ENCODE measurements at regions not wholly inside any gene's neighbourhood (a gene's known extent, or its start where the extent isn't known, plus 50 kb on each side); places are given as distances from the start of the nearest gene placed in this dataset.
"Not testable (repeated sequence)": the region's sequence is repeated elsewhere in the genome, so short reads cannot be mapped to it uniquely, and the experiment has no call there.

GRCh38 chr2:87677421-87677923 lies 70.4 kb upstream of the PLGLB2 start:
- DNase-seq (ENCODE audit: low spot score), result not testable (repeated sequence)

GRCh38 chr2:87678742-87679173 lies 69.1 kb upstream of the PLGLB2 start:
- DNase-seq (ENCODE audit: low spot score), result not testable (repeated sequence)

- DNase-seq (ENCODE audit: low spot score), result not testable (repeated sequence)
Observed at GRCh38 chr2:87679950-87680349, 67.9 kb upstream of the PLGLB2 start.

DNA sequence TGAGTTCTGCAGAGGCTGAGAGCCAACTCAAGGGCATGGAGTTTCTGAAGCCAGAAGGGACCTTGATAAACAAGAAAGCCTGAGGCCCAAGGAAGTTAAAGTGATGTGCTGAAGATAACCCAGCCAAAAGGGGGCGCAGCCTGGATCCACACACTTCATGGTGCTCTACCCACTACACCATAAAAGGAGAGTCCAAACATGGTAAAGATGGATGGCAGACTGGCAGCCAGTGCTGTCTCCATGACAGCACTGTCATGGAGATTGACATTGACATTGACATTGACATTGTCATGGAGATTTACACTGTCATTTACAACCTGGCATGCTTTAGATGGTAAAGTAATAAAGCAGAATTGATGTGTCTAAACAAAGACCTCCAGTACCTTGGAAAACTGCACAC lies 67.2 kb upstream of the PLGLB2 start:
- not testable (repeated sequence) for DNase-seq (ENCODE audit: low spot score)

DNA sequence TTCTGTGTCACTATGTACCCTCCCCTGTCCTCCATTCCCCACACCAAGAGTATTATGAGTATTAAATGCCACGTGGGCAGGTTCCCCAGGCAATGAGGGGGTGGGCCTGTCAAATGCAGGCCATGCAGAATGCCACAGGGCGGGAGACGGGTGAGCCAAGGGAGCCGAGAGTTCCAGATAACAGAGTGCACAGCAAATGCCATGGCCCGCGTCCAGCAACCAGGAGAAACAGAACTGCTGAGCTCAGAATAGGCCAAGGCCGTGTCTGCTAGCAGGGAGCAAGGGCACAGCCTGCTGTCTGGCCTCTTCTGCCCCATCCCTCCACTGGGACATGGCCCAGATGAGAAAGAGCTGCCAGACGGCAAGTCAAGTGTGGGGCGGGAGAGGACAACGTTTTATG lies 64.4 kb upstream of the PLGLB2 start:
- not testable (repeated sequence) for DNase-seq (ENCODE audit: low spot score)

DNA sequence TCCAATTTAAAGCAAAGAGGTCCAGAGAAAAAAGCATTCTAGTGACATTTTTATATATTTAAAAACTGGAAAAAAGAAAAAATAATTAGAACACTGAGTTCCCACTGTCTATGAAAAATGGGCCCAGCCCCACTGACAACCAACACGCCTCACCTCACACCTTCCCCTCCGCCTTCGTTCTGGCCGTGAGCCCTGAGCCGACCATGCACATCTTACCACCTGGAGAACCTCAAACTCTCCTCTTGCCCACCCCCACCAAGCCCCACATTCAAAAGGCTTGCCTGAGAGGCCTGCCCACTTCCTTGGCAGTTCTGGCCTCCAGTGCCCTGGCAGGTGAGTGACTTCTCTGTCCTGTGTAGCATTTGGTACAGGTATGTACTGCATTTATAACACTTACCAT lies 63.9 kb upstream of the PLGLB2 start:
- not testable (repeated sequence) for DNase-seq (ENCODE audit: low spot score)

DNA sequence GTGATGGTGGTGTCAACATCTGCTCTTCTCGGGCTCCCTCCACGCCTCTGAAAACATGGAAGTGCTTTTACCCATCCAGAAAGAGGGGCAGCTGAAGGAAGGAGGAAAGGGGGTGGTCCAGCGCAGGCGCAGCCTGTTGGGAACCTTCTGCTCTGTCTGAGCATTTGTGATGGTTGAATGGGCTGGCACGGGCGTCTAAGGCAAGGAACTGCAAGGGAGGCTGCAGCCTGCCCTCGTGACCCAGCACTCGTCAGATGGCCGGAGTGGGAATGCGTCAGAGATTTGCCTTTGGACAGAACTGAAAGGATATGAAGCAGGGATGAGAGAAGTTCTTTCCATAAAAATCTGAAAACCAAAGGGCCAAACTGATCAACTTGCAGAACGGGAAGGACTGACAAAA lies 62.3 kb upstream of the PLGLB2 start:
- not testable (repeated sequence) for DNase-seq (ENCODE audit: low spot score)

GRCh38 chr2:87686873-87687549 lies 60.9 kb upstream of the PLGLB2 start:
- DNase-seq (ENCODE audit: low spot score), result not testable (repeated sequence)

DNA sequence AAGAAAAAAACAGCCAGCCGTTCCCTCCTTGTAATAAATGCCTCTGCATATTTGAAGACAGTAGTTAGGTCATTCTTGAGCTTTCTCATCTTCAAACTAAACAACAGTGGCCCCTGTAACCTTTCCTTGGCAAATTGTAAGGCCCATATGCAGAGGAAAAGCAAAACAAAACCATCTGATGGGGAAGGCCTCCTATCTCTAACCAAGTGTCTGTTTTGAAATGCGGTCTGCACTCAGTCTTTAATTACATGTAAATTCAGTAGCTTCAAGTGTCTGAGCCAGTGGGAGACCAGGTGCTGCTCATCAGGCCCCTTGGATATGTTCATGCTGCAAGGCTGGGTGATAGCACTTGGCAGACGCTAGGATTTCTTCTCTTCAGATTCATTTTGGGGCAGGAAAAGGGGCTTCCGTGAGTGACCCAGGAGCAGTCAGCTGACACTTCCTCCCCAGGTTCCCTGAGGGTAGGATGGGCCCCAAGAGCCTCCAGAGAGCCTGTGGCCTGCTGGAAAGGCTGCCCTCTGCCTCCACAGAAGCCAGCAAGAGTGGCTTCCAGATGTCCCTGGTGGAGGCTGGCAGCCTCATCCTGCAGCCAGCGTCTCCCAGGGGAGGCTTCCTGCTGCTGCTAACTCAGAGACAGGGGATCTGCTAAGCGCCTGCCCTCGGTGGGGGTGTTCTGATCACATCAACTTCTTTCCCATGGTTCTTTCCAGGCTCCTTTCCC lies 60.2 kb upstream of the PLGLB2 start:
- DNase-seq (ENCODE audit: low spot score), result not testable (repeated sequence)

DNA sequence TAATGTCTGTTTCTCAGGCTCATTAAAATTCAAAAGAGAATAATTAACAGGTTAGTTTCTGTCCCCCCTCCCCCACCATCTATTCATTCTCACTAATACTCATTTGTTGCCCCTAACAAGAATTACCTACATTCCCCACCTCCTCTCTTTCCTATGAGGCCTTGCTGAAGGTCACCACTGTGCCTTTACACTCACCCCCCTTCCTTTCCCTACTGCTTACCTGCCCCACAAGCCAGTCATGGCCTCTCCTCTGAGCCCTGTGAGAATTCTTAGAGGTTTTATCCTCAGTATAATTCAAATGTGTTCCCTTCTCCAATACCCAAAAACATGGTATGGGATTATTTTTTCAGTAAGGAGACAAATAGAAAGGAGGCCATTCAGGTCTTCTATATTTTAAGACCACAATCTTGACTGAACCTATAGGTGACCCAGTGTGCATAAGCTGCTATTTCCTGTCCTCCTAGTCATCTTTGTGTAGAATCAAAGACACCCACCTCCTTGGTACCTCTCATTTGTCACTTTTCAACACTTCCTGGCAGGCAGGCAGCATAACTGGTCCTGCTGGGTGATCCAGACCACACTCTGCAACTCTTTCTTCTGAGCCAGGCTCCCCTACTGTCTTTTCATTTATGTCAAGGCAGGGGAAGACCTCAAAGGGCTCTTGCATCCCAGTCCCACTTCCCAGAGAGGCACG lies 55.8 kb upstream of the PLGLB2 start:
- not testable (repeated sequence) for DNase-seq (ENCODE audit: low spot score)

DNA sequence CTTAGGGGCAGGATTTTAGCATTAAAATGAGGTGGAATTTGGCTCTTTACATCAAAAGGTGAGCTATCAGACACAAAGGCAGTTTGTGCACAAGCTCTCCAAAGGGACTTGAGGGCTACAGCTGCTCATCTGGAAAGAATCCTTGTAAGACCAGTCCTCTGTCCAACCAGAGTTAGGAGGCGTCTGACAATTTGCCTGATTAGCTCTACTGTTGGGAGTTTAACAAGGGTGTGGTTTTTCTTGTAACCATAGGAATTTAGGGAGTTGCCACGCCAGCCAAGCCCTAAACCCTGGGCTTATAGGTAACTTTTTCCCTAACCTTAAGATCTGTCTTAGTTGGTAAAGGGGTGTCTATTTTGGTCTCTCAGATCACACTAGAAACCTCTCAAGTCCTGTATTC lies 55.0 kb upstream of the PLGLB2 start:
- DNase-seq (ENCODE audit: low spot score), result peak; percentile 53

DNA sequence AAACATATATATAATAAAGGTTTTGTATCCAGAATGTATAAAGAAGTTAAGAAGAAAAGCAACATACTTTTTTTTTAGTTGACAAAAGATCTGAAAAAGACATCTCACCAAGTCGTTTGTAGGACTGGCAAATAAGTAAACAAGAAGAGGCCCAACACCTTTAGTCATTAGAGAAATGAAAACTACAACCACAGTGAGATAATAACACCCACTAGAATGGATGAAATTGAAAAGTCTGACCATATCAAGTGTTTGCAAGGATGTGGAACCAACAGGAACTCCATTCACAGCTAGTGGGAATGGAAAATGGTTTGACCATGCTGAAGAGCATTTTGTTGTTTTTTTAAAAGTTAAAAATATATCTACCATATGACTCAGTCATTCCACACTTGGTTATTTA lies 54.0 kb upstream of the PLGLB2 start:
- not testable (repeated sequence) for DNase-seq (ENCODE audit: low spot score)

GRCh38 chr2:87695596-87696323 lies 52.1 kb upstream of the PLGLB2 start:
- not testable (repeated sequence) for DNase-seq (ENCODE audit: low spot score)

Data from LoVo (cell line).